GM12878 (cell line): ENCODE measurements at regions not wholly inside any gene's neighbourhood (a gene's known extent, or its start where the extent isn't known, plus 50 kb on each side); places are given as distances from the start of the nearest gene placed in this dataset.

Experiments used
- ATAC-seq: fragments of 200-7000 bp; cut with Tn5 transposase; 3 replicates; pipeline ENCODE4 v1.9.1; 2020; ENCODE audit warnings: mild to moderate bottlenecking, moderate library complexity
- BruUV-seq: library from RNA; stranded (reverse); fragments of 400-500 nt; replicated peaks from 2 replicates; lab custom pipeline; 2021; lab: Mats Ljungman, UMichigan
- CTCF ChIA-PET: fragments of 300-600 bp; sonication (Branson Sonifier 250); formaldehyde crosslinking; extraction: SDS; loops from one replicate; lab custom pipeline; 2021; ENCODE audit warnings: inconsistent platforms; lab: Yijun Ruan, JAX
- POLR2A ChIA-PET: fragments of 350-600 bp; formaldehyde crosslinking; extraction: SDS; loops from one replicate; lab custom pipeline; 2021; ENCODE audit warnings: inconsistent platforms; lab: Charles Lee
- RAD21 ChIA-PET: fragments of 300-600 bp; sonication (Branson Sonifier 250); formaldehyde crosslinking; loops from one replicate; lab custom pipeline; 2023; ENCODE audit warnings: antibody characterized with exemption; ENCODE audit not compliant: unreplicated experiment; lab: Charles Lee
- SMC1A ChIA-PET: fragments of 300-600 bp; sonication (Branson Sonifier 250); formaldehyde crosslinking; loops from one replicate; lab custom pipeline; 2023; ENCODE audit not compliant: unreplicated experiment, uncharacterized antibody; lab: Charles Lee
- DNase-seq: peaks from one replicate; pipeline ENCODE4 v3.0.0-alpha.2; 2011; ENCODE audit warnings: low read depth, low spot score
- FAIRE-seq: peaks from 3 replicates; lab custom pipeline; 2011; peaks lifted over from hg19 to GRCh38; lab: Jason Lieb, UNC
- H2AFZ ChIP-seq: 2 replicates; pipeline ENCODE4 v1.6.0; 2011; ENCODE audit warnings: low read depth, low read length, control low read depth; ENCODE audit not compliant: control insufficient read depth
- H3K27ac ChIP-seq: 2 replicates; pipeline ENCODE4 v1.5.1; 2011; ENCODE audit warnings: control low read depth; ENCODE audit not compliant: control insufficient read depth, insufficient read depth
- H3K27me3 ChIP-seq, 2 experiments: replicated peaks in 1 of 2; 2 replicates each; pipeline versions ENCODE4 v1.6.0 to v1.6.1; 2011; ENCODE audit warnings: low read length in 1 of 2; ENCODE audit not compliant: control insufficient read depth in 2 of 2, insufficient read depth in 2 of 2
- H3K36me3 ChIP-seq, 2 experiments: 2 replicates each; pipeline ENCODE4 v1.5.1; 2011; ENCODE audit warnings: low read length in 1 of 2; ENCODE audit not compliant: control insufficient read depth in 2 of 2, insufficient read depth in 2 of 2
- H3K4me1 ChIP-seq: 2 replicates; pipeline ENCODE4 v1.6.1; 2011; ENCODE audit warnings: mild to moderate bottlenecking, low read length, moderate library complexity, mixed read lengths; ENCODE audit not compliant: control insufficient read depth, insufficient read depth
- H3K4me2 ChIP-seq: 2 replicates; pipeline ENCODE4 v1.6.0; 2011; ENCODE audit warnings: control low read depth; ENCODE audit not compliant: control insufficient read depth, insufficient read depth
- H3K4me3 ChIP-seq: fragments of 200-600 bp; sonication (generic); 2 replicates; pipeline ENCODE4 v1.5.1; 2016
- H3K79me2 ChIP-seq: 2 replicates; pipeline ENCODE4 v1.6.0; 2011; ENCODE audit warnings: low read length; ENCODE audit not compliant: control insufficient read depth, insufficient read depth
- H3K9ac ChIP-seq: 2 replicates; pipeline ENCODE4 v1.8.0; 2011; ENCODE audit warnings: low read length, control low read depth, mixed read lengths; ENCODE audit not compliant: control insufficient read depth, insufficient read depth
- H3K9me3 ChIP-seq: replicated peaks from 3 replicates; pipeline ENCODE4 v1.5.1; 2011; ENCODE audit warnings: mild to moderate bottlenecking, low read length; ENCODE audit not compliant: control insufficient read depth, insufficient read depth
- H4K20me1 ChIP-seq: 2 replicates; pipeline ENCODE4 v1.6.0; 2011; ENCODE audit not compliant: control insufficient read depth, insufficient read depth
- BCL11A ChIP-seq: IDR thresholded peaks from 2 replicates; pipeline ENCODE4 v1.6.1; 2011; ENCODE audit warnings: low read depth, low read length
- BRCA1 ChIP-seq: IDR thresholded peaks from 2 replicates; pipeline ENCODE4 v1.6.1; 2011; ENCODE audit warnings: low read depth, low read length, improper control_type of control experiment
- CREB1 ChIP-seq: IDR thresholded peaks from 2 replicates; pipeline ENCODE4 v1.6.1; 2012; ENCODE audit warnings: low read depth, mild to moderate bottlenecking, inconsistent platforms
- CREM ChIP-seq: IDR thresholded peaks from 2 replicates; pipeline ENCODE4 v1.6.1; 2014; ENCODE audit warnings: antibody characterized with exemption, low read depth
- EZH2 ChIP-seq: IDR thresholded peaks from 2 replicates; pipeline ENCODE4 v1.6.1; 2012; ENCODE audit warnings: low read depth, mild to moderate bottlenecking, control low read depth, inconsistent platforms, low read length, borderline replicate concordance; ENCODE audit not compliant: control insufficient read depth
- GATAD2B ChIP-seq: fragments of 450-650 bp; conservative IDR thresholded peaks from 2 replicates; pipeline ENCODE4 v1.6.1; 2017; ENCODE audit warnings: low read depth, mild to moderate bottlenecking, moderate library complexity
- JUNB ChIP-seq: IDR thresholded peaks from 2 replicates; pipeline ENCODE4 v1.6.1; 2016; ENCODE audit warnings: antibody characterized with exemption, mild to moderate bottlenecking
- LARP7 ChIP-seq: fragments of 450-650 bp; IDR thresholded peaks from 2 replicates; pipeline ENCODE4 v1.6.1; 2017; ENCODE audit warnings: mild to moderate bottlenecking
- MLLT1 ChIP-seq: fragments of 450-650 bp; IDR thresholded peaks from 2 replicates; pipeline ENCODE4 v1.6.1; 2016; ENCODE audit warnings: mild to moderate bottlenecking
- MTA3 ChIP-seq: IDR thresholded peaks from 2 replicates; pipeline ENCODE4 v1.6.1; 2012; ENCODE audit warnings: low read length, inconsistent platforms, borderline replicate concordance
- MXI1 ChIP-seq: fragments of 150-350 bp; IDR thresholded peaks from 2 replicates; pipeline ENCODE4 v1.6.1; 2011; ENCODE audit warnings: low read depth, mild to moderate bottlenecking, inconsistent platforms, low read length, improper control_type of control experiment
- NKRF ChIP-seq: fragments of 450-650 bp; conservative IDR thresholded peaks from 2 replicates; pipeline ENCODE4 v1.6.1; 2017; ENCODE audit warnings: mild to moderate bottlenecking, moderate library complexity
- NR2F1 ChIP-seq: fragments of 450-650 bp; conservative IDR thresholded peaks from 2 replicates; pipeline ENCODE4 v1.6.1; 2017; ENCODE audit warnings: mild to moderate bottlenecking
- RELA ChIP-seq: fragments of 450-650 bp; IDR thresholded peaks from 2 replicates; pipeline ENCODE4 v1.8.0; 2014; ENCODE audit warnings: borderline replicate concordance; ENCODE audit not compliant: partially characterized antibody
- STAT1 ChIP-seq: fragments of 450-650 bp; conservative IDR thresholded peaks from 2 replicates; pipeline ENCODE4 v1.6.1; 2014; ENCODE audit warnings: antibody characterized with exemption, mild to moderate bottlenecking
- SUZ12 ChIP-seq: fragments of 200-600 bp; sonication (generic); IDR thresholded peaks from one replicate; pipeline ENCODE4 v1.6.1; 2018; ENCODE audit warnings: antibody characterized with exemption, mild to moderate bottlenecking; ENCODE audit not compliant: unreplicated experiment
- TCF12 ChIP-seq: IDR thresholded peaks from 2 replicates; pipeline ENCODE4 v1.6.1; 2011; ENCODE audit warnings: low read depth, mild to moderate bottlenecking, low read length
- WGBS: methylation state at CpG from one replicate; pipeline ENCODE4 v1.1.6; 2016; ENCODE audit warnings: low lambda C conversion rate; ENCODE audit not compliant: insufficient replicate concordance, insufficient coverage; ENCODE audit errors: missing lambda C conversion rate; 5-methylcytosine and 5-hydroxymethylcytosine counted together
- in situ Hi-C: fragments of 300-500 bp; cut with MboI; formaldehyde crosslinking; loops from 9 replicates; pipeline ENCODE4 v1.14.3; 2018; ENCODE audit warnings: mixed read lengths
- intact Hi-C: fragments of 100-400 bp; cut with micrococcal nuclease; formaldehyde crosslinking; loops from one replicate; pipeline ENCODE4 v1.14.2; 2022; ENCODE audit not compliant: unreplicated experiment
- TF ChIP-seq, protein P1 (sequence below), 3 experiments: IDR thresholded peaks in 2 of 3; conservative IDR thresholded peaks in 1 of 3; 2 replicates each; pipeline ENCODE4 v1.5.1; 2011; ENCODE audit warnings: low read depth in 3 of 3, low read length in 3 of 3, mild to moderate bottlenecking in 3 of 3, control low read depth in 2 of 3, moderate library complexity in 2 of 3, inconsistent platforms in 1 of 3, mixed read lengths in 1 of 3; ENCODE audit not compliant: control insufficient read depth in 2 of 3, insufficient read depth in 1 of 3; ENCODE audit errors: extremely low read depth in 1 of 3

GRCh38 chr15:98035577-98036010, 75.1 kb downstream of the ARRDC4 start:
- ATAC-seq (no peak), FAIRE-seq (no peak), DNase-seq (no peak)
- Histone ChIP-seq H3K9me3 (no peaks in the 10 kb centered on the region), H3K79me2 (no peaks in the 10 kb centered on the region), H3K4me1 (no peaks in the 10 kb centered on the region), H3K27me3 (no peaks in the 10 kb centered on the region), H3K4me3 (no peak overlapping the region), H2AFZ (no peak overlapping the region), H3K36me3 (no peaks in the 10 kb centered on the region), H3K27ac (no peak overlapping the region), H4K20me1 (no peaks in the 10 kb centered on the region), H3K4me2 (no peak overlapping the region), H3K9ac (no peak overlapping the region)
- 3% methylated on average over 2 of the region's 2 CpGs for WGBS
- TF ChIP-seq RELA: no peak
- TF ChIP-seq NKRF: no peak
- TF ChIP-seq STAT1: no peak
- TF ChIP-seq NR2F1: no peak
- TF ChIP-seq, protein P1, sequence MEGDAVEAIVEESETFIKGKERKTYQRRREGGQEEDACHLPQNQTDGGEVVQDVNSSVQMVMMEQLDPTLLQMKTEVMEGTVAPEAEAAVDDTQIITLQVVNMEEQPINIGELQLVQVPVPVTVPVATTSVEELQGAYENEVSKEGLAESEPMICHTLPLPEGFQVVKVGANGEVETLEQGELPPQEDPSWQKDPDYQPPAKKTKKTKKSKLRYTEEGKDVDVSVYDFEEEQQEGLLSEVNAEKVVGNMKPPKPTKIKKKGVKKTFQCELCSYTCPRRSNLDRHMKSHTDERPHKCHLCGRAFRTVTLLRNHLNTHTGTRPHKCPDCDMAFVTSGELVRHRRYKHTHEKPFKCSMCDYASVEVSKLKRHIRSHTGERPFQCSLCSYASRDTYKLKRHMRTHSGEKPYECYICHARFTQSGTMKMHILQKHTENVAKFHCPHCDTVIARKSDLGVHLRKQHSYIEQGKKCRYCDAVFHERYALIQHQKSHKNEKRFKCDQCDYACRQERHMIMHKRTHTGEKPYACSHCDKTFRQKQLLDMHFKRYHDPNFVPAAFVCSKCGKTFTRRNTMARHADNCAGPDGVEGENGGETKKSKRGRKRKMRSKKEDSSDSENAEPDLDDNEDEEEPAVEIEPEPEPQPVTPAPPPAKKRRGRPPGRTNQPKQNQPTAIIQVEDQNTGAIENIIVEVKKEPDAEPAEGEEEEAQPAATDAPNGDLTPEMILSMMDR (IDR thresholded peaks at IDR 0.05 in 2 of 3, conservative IDR thresholded peaks at IDR 0.05 in 1 of 3; ENCODE audit: control insufficient read depth in 2 of 3, extremely low read depth in 1 of 3, insufficient read depth in 1 of 3, low read depth in 3 of 3, low read length in 3 of 3): no peak
- TF ChIP-seq TCF12: no peak
- no peak for TF ChIP-seq MLLT1
- TF ChIP-seq MTA3: no peak
- TF ChIP-seq SUZ12: no peak
- no peak for TF ChIP-seq GATAD2B
- no peak for TF ChIP-seq CREB1
- TF ChIP-seq CREM: no peak
- no peak for TF ChIP-seq MXI1
- no peak for TF ChIP-seq LARP7
- TF ChIP-seq BRCA1: no peak
- no peak for TF ChIP-seq BCL11A
- TF ChIP-seq JUNB: no peak
- TF ChIP-seq EZH2: no peak
- ChIA-PET RAD21 (no interaction called here), SMC1A (no interaction called here), POLR2A (no interaction called here), CTCF (no interaction called here)
- intact Hi-C loops: no loop called here
- no TSS peak for BruUV-seq
- in situ Hi-C loops: no loop called here
